ENCODE measurements at regions not wholly inside any gene's neighbourhood (a gene's known extent, or its start where the extent isn't known, plus 50 kb on each side); places are given as distances from the start of the nearest gene placed in this dataset.

GRCh38 chr16:16908077-16908476 is 529.1 kb downstream of the NPIPA7 start:
- TF ChIP-seq POLR2AphosphoS5 (IDR thresholded peaks at IDR 0.05) = no peak
- no peak for TF ChIP-seq POLR2A (IDR thresholded peaks at IDR 0.05)
- TF ChIP-seq CTCF (IDR thresholded peaks at IDR 0.05 in 8 of 11, conservative IDR thresholded peaks at IDR 0.05 in 3 of 11) = no peak
